ENCODE measurements at regions not wholly inside any gene's neighbourhood (a gene's known extent, or its start where the extent isn't known, plus 50 kb on each side); places are given as distances from the start of the nearest gene placed in this dataset.
"Not testable (repeated sequence)": the region's sequence is repeated elsewhere in the genome, so short reads cannot be mapped to it uniquely, and the experiment has no call there.

- not testable (repeated sequence) for TF ChIP-seq CTCF, EP300 (IDR thresholded peaks at IDR 0.05)
Measured at GRCh38 chr10:21418981-21419576, 106.4 kb downstream of the SKIDA1 start.

Data from stomach (tissue), 4 donors.